ENCODE measurements at regions not wholly inside any gene's neighbourhood (a gene's known extent, or its start where the extent isn't known, plus 50 kb on each side); places are given as distances from the start of the nearest gene placed in this dataset.
A peak's percentile ranks its signal among the peaks of the same experiment; 100 is the strongest.

GRCh38 chr21:43317254-43317748 lies 109.6 kb downstream of the SIK1 start:
- DNase-seq = no peak

- no peak for DNase-seq
Measured at GRCh38 chr21:43316156-43316845, 110.6 kb downstream of the SIK1 start.

GRCh38 chr21:43315244-43316137 lies 111.4 kb downstream of the SIK1 start:
- DNase-seq = peak in 1 of 2 donors; percentile 13

- no peak for DNase-seq
Measured at GRCh38 chr21:43313939-43314405, 113.0 kb downstream of the SIK1 start.

- no peak for DNase-seq
Measured at GRCh38 chr21:43313221-43313938, 113.6 kb downstream of the SIK1 start.

GRCh38 chr21:43312751-43313169 lies 114.2 kb downstream of the SIK1 start:
- DNase-seq = no peak

GRCh38 chr21:43312011-43312410 lies 114.9 kb downstream of the SIK1 start:
- no peak for DNase-seq

- no peak for DNase-seq
Measured at GRCh38 chr21:43311301-43311817, 115.6 kb downstream of the SIK1 start.

- DNase-seq = no peak
Measured at GRCh38 chr21:43308815-43309283, 118.1 kb downstream of the SIK1 start.

GRCh38 chr21:43308101-43308814 lies 118.7 kb downstream of the SIK1 start:
- DNase-seq = no peak

GRCh38 chr21:43307677-43308070 lies 119.3 kb downstream of the SIK1 start:
- DNase-seq = no peak

- peak; percentile 17 to 59 for DNase-seq
Measured at GRCh38 chr21:43306911-43307676, 119.8 kb downstream of the SIK1 start.

GRCh38 chr21:43306391-43306790 lies 120.5 kb downstream of the SIK1 start:
- no peak for DNase-seq

GRCh38 chr21:43305811-43306311 lies 121.1 kb downstream of the SIK1 start:
- DNase-seq = no peak

- DNase-seq = no peak
Measured at GRCh38 chr21:43305336-43305665, 121.6 kb downstream of the SIK1 start.

GRCh38 chr21:43304621-43305335 lies 122.2 kb downstream of the SIK1 start:
- DNase-seq = no peak

GRCh38 chr21:43304206-43304605 lies 122.7 kb downstream of the SIK1 start:
- DNase-seq = no peak

- no peak for DNase-seq
Measured at GRCh38 chr21:43303275-43304178, 123.4 kb downstream of the SIK1 start.

GRCh38 chr21:43302769-43303168 lies 124.2 kb downstream of the SIK1 start:
- DNase-seq = no peak
